ENCODE measurements at regions not wholly inside any gene's neighbourhood (a gene's known extent, or its start where the extent isn't known, plus 50 kb on each side); places are given as distances from the start of the nearest gene placed in this dataset.
"Not testable (repeated sequence)": the region's sequence is repeated elsewhere in the genome, so short reads cannot be mapped to it uniquely, and the experiment has no call there.

GRCh38 chr3:8355346-8355745, 146.3 kb upstream of the LMCD1 start:
- no peak overlapping the region for H3K4me3 ChIP-seq (ENCODE audit: low read depth, low read length)
- no peak for DNase-seq (ENCODE audit: low read depth)
- TF ChIP-seq CTCF (IDR thresholded peaks at IDR 0.05; ENCODE audit: control insufficient read depth, extremely low read depth, insufficient read depth), result no peak

- not testable (repeated sequence) for DNase-seq (ENCODE audit: low read depth); H3K4me3 ChIP-seq (ENCODE audit: low read depth, low read length)
Observed at GRCh38 chr3:8356066-8356465, 145.6 kb upstream of the LMCD1 start.

- no peak for DNase-seq (ENCODE audit: low read depth)
- H3K4me3 ChIP-seq (ENCODE audit: low read depth, low read length), result no peak overlapping the region
- no peak for TF ChIP-seq CTCF (IDR thresholded peaks at IDR 0.05; ENCODE audit: control insufficient read depth, extremely low read depth, insufficient read depth)
Observed at GRCh38 chr3:8357859-8358258, 143.8 kb upstream of the LMCD1 start.

- no peak overlapping the region for H3K4me3 ChIP-seq (ENCODE audit: low read depth, low read length)
- DNase-seq (ENCODE audit: low read depth), result no peak
- TF ChIP-seq CTCF (IDR thresholded peaks at IDR 0.05; ENCODE audit: control insufficient read depth, extremely low read depth, insufficient read depth), result no peak
Observed at GRCh38 chr3:8359133-8359532, 142.5 kb upstream of the LMCD1 start.

GRCh38 chr3:8363200-8363599, 138.4 kb upstream of the LMCD1 start:
- no peak for TF ChIP-seq CTCF (IDR thresholded peaks at IDR 0.05; ENCODE audit: control insufficient read depth, extremely low read depth, insufficient read depth)
- DNase-seq (ENCODE audit: low read depth), result no peak
- H3K4me3 ChIP-seq (ENCODE audit: low read depth, low read length), result no peak overlapping the region

GRCh38 chr3:8365541-8365940, 136.1 kb upstream of the LMCD1 start:
- DNase-seq (ENCODE audit: low read depth), result no peak
- no peak overlapping the region for H3K4me3 ChIP-seq (ENCODE audit: low read depth, low read length)
- TF ChIP-seq CTCF (IDR thresholded peaks at IDR 0.05; ENCODE audit: control insufficient read depth, extremely low read depth, insufficient read depth), result no peak

- no peak for TF ChIP-seq CTCF (IDR thresholded peaks at IDR 0.05; ENCODE audit: control insufficient read depth, extremely low read depth, insufficient read depth)
- DNase-seq (ENCODE audit: low read depth), result no peak
- no peak overlapping the region for H3K4me3 ChIP-seq (ENCODE audit: low read depth, low read length)
Observed at GRCh38 chr3:8366219-8366810, 135.3 kb upstream of the LMCD1 start.

Data from LNCaP clone FGC (cell line).